H9 (cell line): ENCODE measurements at regions not wholly inside any gene's neighbourhood (a gene's known extent, or its start where the extent isn't known, plus 50 kb on each side); places are given as distances from the start of the nearest gene placed in this dataset.

Experiments used
- DNase-seq: peaks from one replicate; pipeline ENCODE4 v3.0.0-alpha.2; 2017
- H2AFZ ChIP-seq: one replicate; pipeline ENCODE4 v1.6.1; 2013; ENCODE audit warnings: mild to moderate bottlenecking, low read length, control low read depth, moderate library complexity
- H2AK5ac ChIP-seq: 2 replicates; pipeline ENCODE4 v1.6.1; 2013; ENCODE audit warnings: low read length, control low read depth, mixed read lengths; ENCODE audit not compliant: insufficient read length
- H2BK120ac ChIP-seq: one replicate; pipeline ENCODE4 v1.6.1; 2013; ENCODE audit warnings: low read depth, mild to moderate bottlenecking, low read length, control low read depth, inconsistent platforms; ENCODE audit not compliant: poor library complexity, severe bottlenecking
- H2BK12ac ChIP-seq: 2 replicates; pipeline ENCODE4 v1.6.1; 2013; ENCODE audit warnings: low read length, control low read depth, mixed read lengths, low read depth; ENCODE audit not compliant: insufficient read length
- H2BK15ac ChIP-seq: 2 replicates; pipeline ENCODE4 v1.6.1; 2013; ENCODE audit warnings: low read depth, low read length, control low read depth
- H2BK20ac ChIP-seq: one replicate; pipeline ENCODE4 v1.6.1; 2013; ENCODE audit warnings: low read depth, mild to moderate bottlenecking, low read length, control low read depth, inconsistent platforms; ENCODE audit not compliant: poor library complexity, severe bottlenecking
- H2BK5ac ChIP-seq: 2 replicates; pipeline ENCODE4 v1.6.1; 2013; ENCODE audit warnings: low read length, control low read depth, mixed read lengths; ENCODE audit not compliant: insufficient read length
- H3K14ac ChIP-seq: 2 replicates; pipeline ENCODE4 v1.6.1; 2013; ENCODE audit warnings: low read length, control low read depth; ENCODE audit not compliant: insufficient read depth
- H3K18ac ChIP-seq: 2 replicates; pipeline ENCODE4 v1.6.1; 2013; ENCODE audit warnings: low read depth, mild to moderate bottlenecking, mixed read lengths, low read length, control low read depth; ENCODE audit not compliant: insufficient read length
- H3K23ac ChIP-seq: 2 replicates; pipeline ENCODE4 v1.6.1; 2013; ENCODE audit warnings: low read length, control low read depth, mixed read lengths, low read depth; ENCODE audit not compliant: insufficient read length
- H3K23me2 ChIP-seq: 2 replicates; pipeline ENCODE4 v1.6.1; 2013; ENCODE audit warnings: low read depth, mild to moderate bottlenecking, mixed read lengths, low read length, control low read depth; ENCODE audit not compliant: insufficient read length, poor library complexity, severe bottlenecking
- H3K27ac ChIP-seq: 2 replicates; pipeline ENCODE4 v1.5.1; 2013; ENCODE audit warnings: low read length, control low read depth, mixed read lengths, low read depth; ENCODE audit not compliant: insufficient read length
- H3K27me3 ChIP-seq: 2 replicates; pipeline ENCODE4 v1.6.1; 2013; ENCODE audit warnings: low read length, control low read depth, inconsistent platforms; ENCODE audit not compliant: insufficient read depth
- H3K4ac ChIP-seq: 2 replicates; pipeline ENCODE4 v1.6.1; 2013; ENCODE audit warnings: low read depth, mild to moderate bottlenecking, control low read depth, inconsistent platforms, low read length, moderate library complexity
- H3K4me1 ChIP-seq: 2 replicates; pipeline ENCODE4 v1.6.1; 2013; ENCODE audit warnings: low read length, control low read depth, inconsistent platforms; ENCODE audit not compliant: insufficient read depth
- H3K4me2 ChIP-seq: 2 replicates; pipeline ENCODE4 v1.6.1; 2013; ENCODE audit warnings: low read length, control low read depth, mixed read lengths; ENCODE audit not compliant: insufficient read length, insufficient read depth
- H3K56ac ChIP-seq: 2 replicates; pipeline ENCODE4 v1.6.1; 2013; ENCODE audit warnings: low read depth, mild to moderate bottlenecking, mixed read lengths, low read length, control low read depth; ENCODE audit not compliant: insufficient read length
- H3K79me1 ChIP-seq: 2 replicates; pipeline ENCODE4 v1.6.1; 2013; ENCODE audit warnings: low read depth, mild to moderate bottlenecking, moderate library complexity, low read length, control low read depth, inconsistent platforms; ENCODE audit not compliant: insufficient read depth, poor library complexity, severe bottlenecking
- H3K79me2 ChIP-seq: 2 replicates; pipeline ENCODE4 v1.6.1; 2013; ENCODE audit warnings: low read length, control low read depth, inconsistent platforms; ENCODE audit not compliant: insufficient read depth
- H3K9ac ChIP-seq: 2 replicates; pipeline ENCODE4 v1.6.1; 2013; ENCODE audit warnings: low read length, control low read depth, mixed read lengths; ENCODE audit not compliant: insufficient read length; ENCODE audit errors: extremely low read depth
- H3K9me3 ChIP-seq: one replicate; pipeline ENCODE4 v1.6.1; 2013; ENCODE audit warnings: low read depth, low read length, inconsistent platforms; ENCODE audit not compliant: control insufficient read depth
- H3T11ph ChIP-seq: one replicate; pipeline ENCODE4 v1.6.1; 2013; ENCODE audit warnings: mild to moderate bottlenecking, low read length, control low read depth, inconsistent platforms
- H4K20me1 ChIP-seq: one replicate; pipeline ENCODE4 v1.6.1; 2013; ENCODE audit not compliant: control insufficient read depth, insufficient read length, insufficient read depth
- H4K5ac ChIP-seq: 2 replicates; pipeline ENCODE4 v1.6.1; 2013; ENCODE audit warnings: low read depth, mild to moderate bottlenecking, mixed read lengths, low read length, control low read depth; ENCODE audit not compliant: insufficient read length
- H4K8ac ChIP-seq: replicated peaks from 2 replicates; pipeline ENCODE4 v1.6.1; 2013; ENCODE audit warnings: low read length, control low read depth, mixed read lengths, low read depth; ENCODE audit not compliant: insufficient read length
- H4K91ac ChIP-seq: 2 replicates; pipeline ENCODE4 v1.6.1; 2013; ENCODE audit warnings: low read depth, mild to moderate bottlenecking, moderate library complexity, mixed read lengths, low read length, control low read depth; ENCODE audit not compliant: insufficient read length
- H3K27ac Mint-ChIP-seq, 3 experiments: 2 replicates in 2 of 3; 3 replicates in 1 of 3; pipeline ENCODE4 v1.8.0; 2020 to 2021; ENCODE audit warnings: mixed read lengths in 3 of 3, mild to moderate bottlenecking in 1 of 3, moderate library complexity in 1 of 3
- H3K27me3 Mint-ChIP-seq: 2 replicates; pipeline ENCODE4 v1.8.0; 2021; ENCODE audit warnings: low read depth, mild to moderate bottlenecking, moderate library complexity, mixed read lengths
- H3K36me3 Mint-ChIP-seq, 3 experiments: 2 replicates in 2 of 3; 3 replicates in 1 of 3; pipeline ENCODE4 v1.8.0; 2020 to 2021; ENCODE audit warnings: low read depth in 3 of 3, mixed read lengths in 3 of 3; ENCODE audit not compliant: insufficient read depth in 1 of 3
- H3K4me1 Mint-ChIP-seq, 2 experiments: 2 replicates each; pipeline ENCODE4 v1.8.0; 2020; ENCODE audit warnings: mixed read lengths in 2 of 2
- H3K4me3 Mint-ChIP-seq, 2 experiments: 2 replicates in 1 of 2; 3 replicates in 1 of 2; pipeline ENCODE4 v1.8.0; 2020 to 2021; ENCODE audit warnings: mild to moderate bottlenecking in 2 of 2, mixed read lengths in 2 of 2, moderate library complexity in 1 of 2
- H3K9me3 Mint-ChIP-seq, 2 experiments: 2 replicates in 1 of 2; 3 replicates in 1 of 2; pipeline ENCODE4 v1.8.0; 2020; ENCODE audit warnings: mild to moderate bottlenecking in 2 of 2, mixed read lengths in 2 of 2, moderate library complexity in 1 of 2
- WGBS: extraction: QIAGEN DNeasy Blood & Tissue Kit; methylation state at CpG from one replicate; pipeline ENCODE4 v1.1.7; 2013; ENCODE audit warnings: missing lambda C conversion rate, low lambda C conversion rate, mixed read lengths; ENCODE audit not compliant: insufficient read length; ENCODE audit errors: extremely low coverage; 5-methylcytosine and 5-hydroxymethylcytosine counted together
- TF ChIP-seq, protein P1 (sequence below): fragments of 200-600 bp; sonication (generic); conservative IDR thresholded peaks from 3 replicates; pipeline ENCODE4 v1.8.0; 2021; ENCODE audit warnings: antibody characterized with exemption, mild to moderate bottlenecking

DNA sequence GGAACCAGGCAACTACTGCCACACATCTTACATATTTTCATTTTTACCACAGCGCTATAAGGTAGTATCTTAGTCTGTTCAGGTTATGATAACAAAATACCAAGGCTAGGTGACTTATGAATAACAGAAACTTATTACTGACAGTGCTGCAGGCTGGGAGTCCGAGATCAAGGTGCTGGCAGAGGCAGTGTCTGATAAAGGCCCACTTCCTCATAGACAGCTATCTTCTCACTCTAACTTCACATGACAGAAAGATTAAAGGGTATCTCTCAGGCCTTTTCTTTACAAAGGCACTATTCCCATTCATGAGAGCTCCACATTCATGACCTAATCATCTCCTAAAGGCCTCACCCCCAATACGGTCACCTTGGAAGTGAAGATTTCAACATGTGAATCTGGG, 59.8 kb upstream of the MDM1 start:
- H3K27me3 ChIP-seq = no peaks in the 10 kb centered on the region
- no peak overlapping the region for H3K56ac ChIP-seq
- no CpG with 5 or more reads among the region's 3 CpGs for whole genome bisulfite sequencing
- H3K27ac Mint-ChIP-seq = no peak overlapping the region
- no peak overlapping the region for H2AFZ ChIP-seq
- H3K27ac ChIP-seq = no peak overlapping the region
- no peaks in the 10 kb centered on the region for H3K4me1 Mint-ChIP-seq
- no peak overlapping the region for H2BK12ac ChIP-seq
- H3K4ac ChIP-seq = no peak overlapping the region
- no peak overlapping the region for H2BK5ac ChIP-seq
- no peak overlapping the region for H3K18ac ChIP-seq
- TF ChIP-seq, protein P1, sequence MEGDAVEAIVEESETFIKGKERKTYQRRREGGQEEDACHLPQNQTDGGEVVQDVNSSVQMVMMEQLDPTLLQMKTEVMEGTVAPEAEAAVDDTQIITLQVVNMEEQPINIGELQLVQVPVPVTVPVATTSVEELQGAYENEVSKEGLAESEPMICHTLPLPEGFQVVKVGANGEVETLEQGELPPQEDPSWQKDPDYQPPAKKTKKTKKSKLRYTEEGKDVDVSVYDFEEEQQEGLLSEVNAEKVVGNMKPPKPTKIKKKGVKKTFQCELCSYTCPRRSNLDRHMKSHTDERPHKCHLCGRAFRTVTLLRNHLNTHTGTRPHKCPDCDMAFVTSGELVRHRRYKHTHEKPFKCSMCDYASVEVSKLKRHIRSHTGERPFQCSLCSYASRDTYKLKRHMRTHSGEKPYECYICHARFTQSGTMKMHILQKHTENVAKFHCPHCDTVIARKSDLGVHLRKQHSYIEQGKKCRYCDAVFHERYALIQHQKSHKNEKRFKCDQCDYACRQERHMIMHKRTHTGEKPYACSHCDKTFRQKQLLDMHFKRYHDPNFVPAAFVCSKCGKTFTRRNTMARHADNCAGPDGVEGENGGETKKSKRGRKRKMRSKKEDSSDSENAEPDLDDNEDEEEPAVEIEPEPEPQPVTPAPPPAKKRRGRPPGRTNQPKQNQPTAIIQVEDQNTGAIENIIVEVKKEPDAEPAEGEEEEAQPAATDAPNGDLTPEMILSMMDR = no peak
- H4K91ac ChIP-seq = no peak overlapping the region
- no peak for DNase-seq
- H3K4me3 Mint-ChIP-seq = no peak overlapping the region
- no peak overlapping the region for H2BK120ac ChIP-seq
- H3K27me3 Mint-ChIP-seq = no peaks in the 10 kb centered on the region
- H3K9me3 ChIP-seq = no peaks in the 10 kb centered on the region
- H2BK15ac ChIP-seq = no peak overlapping the region
- H3K9me3 Mint-ChIP-seq = peaks cover 11 to 12% of the 10 kb centered on the region in 2 experiments
- H2BK20ac ChIP-seq = no peak overlapping the region
- H3K23me2 ChIP-seq = no peaks in the 10 kb centered on the region
- H3K79me1 ChIP-seq = no peaks in the 10 kb centered on the region
- no peak overlapping the region for H3T11ph ChIP-seq
- H2AK5ac ChIP-seq = no peak overlapping the region
- H3K36me3 Mint-ChIP-seq = peaks cover 2 to 9% (median 8%) of the 10 kb centered on the region in 3 experiments; a peak in 5 of 7 replicates
- no peak overlapping the region for H4K5ac ChIP-seq
- no peak overlapping the region for H3K14ac ChIP-seq
- no peak overlapping the region for H3K9ac ChIP-seq
- no peak overlapping the region for H3K4me2 ChIP-seq
- H3K4me1 ChIP-seq = no peaks in the 10 kb centered on the region
- H3K23ac ChIP-seq = no peak overlapping the region
- H4K8ac ChIP-seq = no peak overlapping the region
- H4K20me1 ChIP-seq = no peaks in the 10 kb centered on the region
- H3K79me2 ChIP-seq = no peaks in the 10 kb centered on the region
